IPS-18a (cell line): ENCODE measurements at regions not wholly inside any gene's neighbourhood (a gene's known extent, or its start where the extent isn't known, plus 50 kb on each side); places are given as distances from the start of the nearest gene placed in this dataset.
"Not testable (repeated sequence)": the region's sequence is repeated elsewhere in the genome, so short reads cannot be mapped to it uniquely, and the experiment has no call there.

Experiments
- H3K27ac ChIP-seq: one replicate; pipeline ENCODE4 v1.5.1; 2013; ENCODE audit warnings: low read length
- H3K27me3 ChIP-seq: one replicate; pipeline ENCODE4 v1.6.1; 2013; ENCODE audit warnings: mild to moderate bottlenecking, low read length; ENCODE audit not compliant: control insufficient read depth, insufficient read depth
- H3K36me3 ChIP-seq: one replicate; pipeline ENCODE4 v1.6.1; 2013; ENCODE audit warnings: low read depth, low read length; ENCODE audit not compliant: control insufficient read depth
- H3K4me1 ChIP-seq: one replicate; pipeline ENCODE4 v1.6.1; 2013; ENCODE audit warnings: low read depth, low read length; ENCODE audit not compliant: control insufficient read depth
- H3K4me3 ChIP-seq: one replicate; pipeline ENCODE4 v1.5.1; 2013; ENCODE audit warnings: low read length
- H3K9ac ChIP-seq: one replicate; pipeline ENCODE4 v1.6.1; 2013; ENCODE audit warnings: mild to moderate bottlenecking, low read length, moderate library complexity
- H3K9me3 ChIP-seq: one replicate; pipeline ENCODE4 v1.6.1; 2013; ENCODE audit warnings: low read depth, low read length; ENCODE audit not compliant: control insufficient read depth

- not testable (repeated sequence) for H3K27me3 ChIP-seq, H3K4me1 ChIP-seq, H3K9me3 ChIP-seq, H3K27ac ChIP-seq, H3K9ac ChIP-seq, H3K4me3 ChIP-seq, H3K36me3 ChIP-seq
These were observed 439.1 kb upstream of the CA10 start for GRCh38 chr17:52597452-52598215.

GRCh38 chr17:52594516-52594915, 436.0 kb upstream of the CA10 start:
- no peaks in the 10 kb centered on the region for H3K36me3 ChIP-seq
- H3K4me3 ChIP-seq: no peak overlapping the region
- H3K27me3 ChIP-seq: no peaks in the 10 kb centered on the region
- H3K4me1 ChIP-seq: no peaks in the 10 kb centered on the region
- no peaks in the 10 kb centered on the region for H3K9me3 ChIP-seq
- H3K27ac ChIP-seq: no peak overlapping the region
- H3K9ac ChIP-seq: no peak overlapping the region

DNA sequence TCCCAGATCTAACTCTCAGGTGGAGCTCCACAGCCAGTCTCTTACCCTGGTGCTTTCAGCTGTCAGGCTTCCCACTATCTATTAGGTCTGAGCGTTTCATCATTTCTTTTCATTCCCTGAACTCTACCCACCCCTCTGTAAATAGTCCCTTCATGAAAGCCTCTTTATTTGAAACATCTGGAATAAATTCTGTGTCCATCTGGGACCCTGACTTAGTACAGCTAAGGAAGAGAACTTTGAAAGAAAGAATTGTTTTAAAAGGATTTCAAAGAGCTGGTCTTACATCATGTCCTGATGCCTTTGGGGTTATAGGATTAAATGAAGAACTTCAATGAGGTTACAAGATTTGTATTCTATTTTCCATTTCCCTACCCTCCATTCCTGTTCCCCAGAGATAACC, 388.5 kb upstream of the CA10 start:
- peaks cover 7% of the 10 kb centered on the region for H3K4me1 ChIP-seq
- no peaks in the 10 kb centered on the region for H3K36me3 ChIP-seq
- no peaks in the 10 kb centered on the region for H3K27me3 ChIP-seq
- no peak overlapping the region for H3K27ac ChIP-seq
- no peak overlapping the region for H3K9ac ChIP-seq
- no peak overlapping the region for H3K4me3 ChIP-seq
- no peaks in the 10 kb centered on the region for H3K9me3 ChIP-seq

- Histone ChIP-seq H3K36me3 (no peaks in the 10 kb centered on the region), H3K9ac (no peak overlapping the region), H3K9me3 (no peaks in the 10 kb centered on the region), H3K27ac (no peak overlapping the region), H3K27me3 (no peaks in the 10 kb centered on the region), H3K4me1 (peaks cover 7% of the 10 kb centered on the region), H3K4me3 (no peak overlapping the region)
These were observed 388.0 kb upstream of the CA10 start for GRCh38 chr17:52546493-52546892.

- Histone ChIP-seq H3K36me3 (no peaks in the 10 kb centered on the region), H3K4me1 (no peaks in the 10 kb centered on the region), H3K9me3 (no peaks in the 10 kb centered on the region), H3K9ac (no peak overlapping the region), H3K27me3 (no peaks in the 10 kb centered on the region), H3K27ac (no peak overlapping the region), H3K4me3 (no peak overlapping the region)
These were observed 378.9 kb upstream of the CA10 start for GRCh38 chr17:52537421-52537820.

- H3K36me3 ChIP-seq: no peaks in the 10 kb centered on the region
- no peak overlapping the region for H3K27ac ChIP-seq
- H3K4me3 ChIP-seq: no peak overlapping the region
- no peaks in the 10 kb centered on the region for H3K9me3 ChIP-seq
- no peaks in the 10 kb centered on the region for H3K4me1 ChIP-seq
- H3K27me3 ChIP-seq: no peaks in the 10 kb centered on the region
- no peak overlapping the region for H3K9ac ChIP-seq
These were observed 378.0 kb upstream of the CA10 start for GRCh38 chr17:52536489-52536888.

- Histone ChIP-seq H3K27ac (no peak overlapping the region), H3K36me3 (no peaks in the 10 kb centered on the region), H3K9ac (no peak overlapping the region), H3K9me3 (no peaks in the 10 kb centered on the region), H3K4me3 (no peak overlapping the region), H3K27me3 (no peaks in the 10 kb centered on the region), H3K4me1 (no peaks in the 10 kb centered on the region)
These were observed 373.9 kb upstream of the CA10 start for GRCh38 chr17:52532373-52532772.

DNA sequence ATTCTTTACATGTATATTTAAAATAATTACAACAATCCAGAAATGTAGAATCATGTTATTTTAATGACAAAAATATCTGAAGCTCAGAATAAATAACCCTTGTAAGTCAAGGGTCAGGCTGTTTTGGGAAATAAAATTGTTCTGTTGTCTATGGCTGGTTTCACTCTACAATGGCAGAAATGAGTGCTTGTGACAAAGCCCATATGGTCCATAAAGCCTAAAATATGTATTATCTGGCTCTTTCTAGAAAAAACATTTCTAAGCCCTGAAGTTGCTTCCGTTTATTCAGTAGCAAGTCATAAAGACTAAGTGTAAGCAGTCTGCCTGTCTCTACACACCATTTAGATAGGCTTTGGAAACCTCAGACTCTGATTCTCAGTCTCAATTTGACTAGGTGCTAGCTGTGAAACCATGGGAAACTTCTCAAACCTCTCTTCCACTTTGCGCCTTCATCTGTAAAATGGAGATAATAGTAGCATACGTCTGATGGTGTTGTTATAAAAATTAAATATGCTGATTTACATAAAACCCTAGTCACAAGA, 365.7 kb upstream of the CA10 start:
- H3K36me3 ChIP-seq: no peaks in the 10 kb centered on the region
- no peaks in the 10 kb centered on the region for H3K27me3 ChIP-seq
- no peaks in the 10 kb centered on the region for H3K9me3 ChIP-seq
- H3K9ac ChIP-seq: no peak overlapping the region
- no peaks in the 10 kb centered on the region for H3K4me1 ChIP-seq
- no peak overlapping the region for H3K27ac ChIP-seq
- H3K4me3 ChIP-seq: no peak overlapping the region

GRCh38 chr17:52517176-52517575, 358.7 kb upstream of the CA10 start:
- Histone ChIP-seq H3K4me3 (no peak overlapping the region), H3K36me3 (no peaks in the 10 kb centered on the region), H3K9me3 (no peaks in the 10 kb centered on the region), H3K27me3 (no peaks in the 10 kb centered on the region), H3K9ac (no peak overlapping the region), H3K27ac (no peak overlapping the region), H3K4me1 (no peaks in the 10 kb centered on the region)

GRCh38 chr17:52515927-52516326, 357.4 kb upstream of the CA10 start:
- Histone ChIP-seq H3K4me1 (no peaks in the 10 kb centered on the region), H3K9me3 (no peaks in the 10 kb centered on the region), H3K36me3 (no peaks in the 10 kb centered on the region), H3K27ac (no peak overlapping the region), H3K4me3 (no peak overlapping the region), H3K9ac (no peak overlapping the region), H3K27me3 (no peaks in the 10 kb centered on the region)

GRCh38 chr17:52505601-52506000, 347.1 kb upstream of the CA10 start:
- H3K4me1 ChIP-seq: no peaks in the 10 kb centered on the region
- no peaks in the 10 kb centered on the region for H3K9me3 ChIP-seq
- H3K9ac ChIP-seq: no peak overlapping the region
- H3K27me3 ChIP-seq: no peaks in the 10 kb centered on the region
- no peak overlapping the region for H3K27ac ChIP-seq
- no peaks in the 10 kb centered on the region for H3K36me3 ChIP-seq
- H3K4me3 ChIP-seq: no peak overlapping the region

- Histone ChIP-seq H3K9ac (no peak overlapping the region), H3K36me3 (no peaks in the 10 kb centered on the region), H3K4me3 (no peak overlapping the region), H3K9me3 (no peaks in the 10 kb centered on the region), H3K27ac (no peak overlapping the region), H3K27me3 (no peaks in the 10 kb centered on the region), H3K4me1 (no peaks in the 10 kb centered on the region)
These were observed 345.6 kb upstream of the CA10 start for GRCh38 chr17:52504081-52504480.
